HG03095 (cell line): ENCODE measurements at regions not wholly inside any gene's neighbourhood (a gene's known extent, or its start where the extent isn't known, plus 50 kb on each side); places are given as distances from the start of the nearest gene placed in this dataset.
"Not testable (repeated sequence)": the region's sequence is repeated elsewhere in the genome, so short reads cannot be mapped to it uniquely, and the experiment has no call there.

Source experiments
- ATAC-seq: cut with Tn5 transposase; IDR thresholded peaks from one replicate; pipeline ENCODE4 v1.9.1; 2021; ENCODE audit warnings: moderate library complexity; ENCODE audit not compliant: unreplicated experiment

DNA sequence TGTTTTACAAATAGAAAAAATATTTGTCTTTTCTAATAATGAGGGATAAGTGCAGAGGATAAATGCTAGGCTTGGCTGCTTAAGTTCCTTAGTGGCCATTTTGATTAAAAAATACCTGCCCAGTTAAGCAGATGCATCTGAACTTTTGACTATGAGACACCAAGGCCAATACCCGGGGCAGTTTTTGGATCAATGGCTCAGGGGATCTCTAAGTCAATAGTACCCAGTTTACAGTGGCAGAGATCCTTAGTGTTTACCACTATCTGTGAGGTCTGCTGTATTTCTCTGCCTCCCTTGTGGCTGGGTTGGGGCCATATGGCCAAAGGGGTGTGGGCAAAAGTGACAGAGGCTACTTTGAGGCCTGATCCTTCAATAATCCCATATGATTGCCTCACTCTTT is 184.5 kb upstream of the MAST4 start:
- no peak for ATAC-seq

- no peak for ATAC-seq
Measured at GRCh38 chr5:66413931-66414330, 182.3 kb upstream of the MAST4 start.

DNA sequence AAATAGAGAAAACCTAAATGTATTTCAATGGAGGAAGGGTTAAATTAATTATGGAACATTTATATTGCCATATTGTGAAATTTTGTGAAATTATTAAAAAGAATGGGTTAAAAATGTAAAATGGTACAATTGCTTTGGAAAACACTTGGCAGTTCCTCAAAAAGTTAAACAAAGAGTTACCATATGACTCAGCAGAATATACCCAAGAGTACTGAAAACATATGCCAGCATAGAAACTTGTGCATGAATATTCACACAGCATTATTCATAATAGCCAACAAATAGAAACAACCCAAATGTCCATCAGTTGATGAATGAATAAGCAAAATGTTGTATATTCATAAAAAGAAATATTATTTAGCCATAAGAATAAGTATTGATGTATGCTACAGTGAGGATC is 181.0 kb upstream of the MAST4 start:
- ATAC-seq = no peak

DNA sequence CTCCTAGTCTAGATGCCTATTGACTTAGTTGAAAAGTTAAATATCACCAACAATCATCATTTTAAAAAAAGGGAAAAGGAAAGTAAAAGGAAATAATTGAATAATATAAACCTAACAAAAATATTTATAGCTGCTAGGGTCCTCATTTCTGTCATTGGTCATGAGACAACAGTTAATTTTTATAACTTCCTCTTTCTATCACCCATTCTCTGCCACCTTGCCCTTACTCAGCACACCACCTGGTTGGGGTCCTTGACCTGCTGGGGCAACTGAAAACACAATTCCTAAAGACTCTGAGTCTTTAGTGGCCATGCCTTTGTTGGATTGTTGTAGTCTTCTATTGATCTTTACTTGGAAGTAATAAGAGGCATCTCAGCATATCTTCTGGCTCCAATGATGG is 179.5 kb upstream of the MAST4 start:
- no peak for ATAC-seq

DNA sequence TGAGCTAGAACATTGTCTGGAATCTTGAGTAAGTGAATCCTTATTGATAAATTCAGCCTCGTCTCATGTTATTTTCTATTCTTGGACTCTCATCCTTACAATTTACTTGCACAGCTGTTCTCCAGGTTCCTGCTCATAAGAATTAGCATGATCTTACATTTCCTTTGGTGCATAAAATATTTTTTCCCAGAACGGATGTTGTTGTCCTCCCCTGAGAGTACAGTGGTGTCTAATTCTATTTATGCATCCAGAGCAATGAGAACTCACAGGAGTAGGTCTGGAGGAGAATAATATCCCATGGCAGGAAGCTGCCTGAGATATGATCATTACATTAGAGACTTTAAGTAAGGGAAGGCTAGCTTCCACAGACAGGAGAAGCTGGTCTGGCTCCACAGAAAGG is 178.4 kb upstream of the MAST4 start:
- no peak for ATAC-seq

- no peak for ATAC-seq
Measured at GRCh38 chr5:66423484-66423883, 172.7 kb upstream of the MAST4 start.

DNA sequence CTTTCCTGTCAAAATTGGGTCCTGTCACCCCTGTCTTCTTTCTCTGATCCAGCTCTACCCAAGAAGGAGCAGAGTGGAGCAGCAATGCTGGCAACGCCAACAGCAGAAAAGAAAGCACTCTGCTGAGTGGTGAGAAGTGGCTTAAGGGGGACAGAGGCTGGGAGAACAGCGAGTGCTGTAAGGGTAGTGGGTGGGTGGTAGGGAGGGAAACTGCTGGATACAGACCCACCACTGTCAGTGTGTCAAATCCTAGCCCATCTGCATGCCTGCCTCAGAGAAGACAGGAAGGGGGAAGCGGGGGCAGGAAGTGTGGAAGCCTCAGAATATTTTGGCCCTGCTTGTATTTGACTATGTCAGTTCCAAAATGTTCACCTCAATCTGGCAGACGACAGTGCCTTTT is 170.4 kb upstream of the MAST4 start:
- ATAC-seq = no peak

GRCh38 chr5:66426259-66427138 is 169.7 kb upstream of the MAST4 start:
- no peak for ATAC-seq

DNA sequence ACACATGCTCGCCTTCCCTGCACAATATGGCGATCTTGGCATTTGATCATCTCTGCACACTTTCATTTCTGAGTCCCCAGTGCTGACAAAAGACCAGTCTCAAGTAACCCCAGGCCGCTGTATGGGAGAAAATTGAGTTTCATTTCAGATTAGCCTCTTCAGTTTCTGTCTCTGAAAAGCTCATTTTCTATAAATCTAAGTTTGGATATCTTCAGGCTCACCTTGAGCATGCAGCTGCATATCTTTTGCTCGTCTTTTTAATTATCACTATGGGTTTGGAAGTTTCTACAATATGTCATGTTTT is 169.1 kb upstream of the MAST4 start:
- no peak for ATAC-seq

GRCh38 chr5:66436721-66437120 is 159.5 kb upstream of the MAST4 start:
- no peak for ATAC-seq

DNA sequence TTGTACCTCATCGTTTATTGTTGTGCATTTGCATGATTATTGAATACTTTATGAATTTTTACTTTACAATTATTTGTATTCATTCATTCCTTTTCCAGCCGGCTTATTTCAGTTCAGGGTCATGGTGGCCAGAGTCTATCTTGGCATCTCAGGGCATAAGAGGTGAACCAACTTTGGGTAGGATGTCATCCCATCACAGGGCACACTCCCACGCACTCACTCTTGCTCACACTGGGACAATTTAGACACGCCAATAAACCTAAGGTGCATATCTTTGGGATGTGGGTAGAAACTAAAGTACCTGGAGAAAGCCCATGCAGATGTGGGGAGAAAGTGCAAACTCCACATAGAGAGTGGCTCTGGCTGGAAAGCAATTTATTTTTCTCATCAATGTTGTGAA is 158.1 kb upstream of the MAST4 start:
- ATAC-seq = no peak

- ATAC-seq = no peak
Measured at GRCh38 chr5:66438696-66439095, 157.5 kb upstream of the MAST4 start.

- ATAC-seq = peak; percentile 73
Measured at GRCh38 chr5:66440202-66440680, 156.0 kb upstream of the MAST4 start.

- ATAC-seq = no peak
Measured at GRCh38 chr5:66441351-66441750, 154.8 kb upstream of the MAST4 start.

DNA sequence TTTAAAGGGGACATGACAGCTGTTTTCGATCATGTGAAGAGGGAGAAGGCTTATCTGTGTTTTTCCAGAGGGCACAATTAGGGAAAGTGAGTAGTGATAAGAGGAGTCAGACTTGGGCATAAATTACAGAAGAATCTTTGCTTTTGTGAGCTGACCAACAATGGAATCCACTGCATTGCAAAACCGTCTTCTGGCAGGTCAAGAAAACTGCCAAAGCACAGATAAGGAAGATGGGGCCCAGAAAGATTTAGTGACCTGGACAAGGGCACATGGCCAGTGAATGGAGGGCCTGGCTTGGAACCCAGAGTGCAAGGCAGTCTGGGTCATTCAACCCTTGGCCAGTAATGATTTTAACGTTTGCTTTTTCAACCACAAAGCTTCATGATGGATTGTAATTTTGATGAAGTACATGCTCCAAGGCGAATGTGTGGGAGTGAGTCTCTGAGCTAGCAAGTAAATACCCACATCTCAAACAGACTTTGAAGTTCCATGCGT is 153.2 kb upstream of the MAST4 start:
- ATAC-seq = no peak

DNA sequence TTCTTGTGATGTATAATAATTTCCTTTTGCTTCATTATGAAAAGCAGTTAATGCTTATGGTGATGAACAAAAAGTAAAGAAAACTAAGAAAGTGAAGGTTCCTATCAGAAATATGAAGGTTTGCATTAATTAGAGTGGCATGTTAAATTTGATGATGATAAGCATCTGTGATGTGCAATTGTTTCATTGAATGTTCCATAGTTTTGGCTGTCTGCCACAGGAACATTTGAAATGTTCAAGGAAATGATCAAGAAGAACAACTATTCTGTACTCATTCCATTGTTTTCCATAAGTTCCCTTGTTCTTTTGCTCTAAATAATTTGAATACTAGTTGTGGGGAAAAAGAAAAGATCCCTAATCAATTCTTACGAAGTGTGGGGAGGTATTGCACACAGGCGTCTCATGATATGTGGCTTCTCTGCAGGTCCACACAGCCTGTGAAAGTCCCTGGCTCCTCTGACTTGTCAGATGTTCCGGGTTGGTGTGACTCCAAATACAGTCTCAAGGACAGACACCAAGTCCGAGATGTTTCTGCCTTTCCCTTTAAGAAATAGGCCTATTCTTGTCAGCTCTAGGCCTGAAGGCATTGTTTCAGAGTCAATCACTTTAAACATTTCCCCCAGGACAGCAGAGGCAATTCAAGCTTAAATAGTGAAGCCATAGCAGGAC is 152.6 kb upstream of the MAST4 start:
- no peak for ATAC-seq

- not testable (repeated sequence) for ATAC-seq
Measured at GRCh38 chr5:66448070-66448469, 148.1 kb upstream of the MAST4 start.

- ATAC-seq = no peak
Measured at GRCh38 chr5:66450237-66450636, 146.0 kb upstream of the MAST4 start.

- ATAC-seq = no peak
Measured at GRCh38 chr5:66450988-66451387, 145.2 kb upstream of the MAST4 start.

- ATAC-seq = no peak
Measured at GRCh38 chr5:66452109-66452508, 144.1 kb upstream of the MAST4 start.

- ATAC-seq = no peak
Measured at GRCh38 chr5:66454186-66455078, 141.8 kb upstream of the MAST4 start.
